Kidney epithelial cell (primary cell): ENCODE measurements at regions not wholly inside any gene's neighbourhood (a gene's known extent, or its start where the extent isn't known, plus 50 kb on each side); places are given as distances from the start of the nearest gene placed in this dataset.

Experiments used
- DNase-seq: peaks from one replicate; pipeline ENCODE4 v3.0.0-alpha.2; 2010; ENCODE audit warnings: low read depth
- H3K27me3 ChIP-seq: 2 replicates; pipeline ENCODE4 v1.6.0; 2011; ENCODE audit warnings: low read length; ENCODE audit not compliant: control insufficient read depth, insufficient read depth
- H3K36me3 ChIP-seq: 2 replicates; pipeline ENCODE4 v1.5.1; 2011; ENCODE audit warnings: low read length; ENCODE audit not compliant: control insufficient read depth, insufficient read depth
- H3K4me3 ChIP-seq: 2 replicates; pipeline ENCODE4 v1.5.1; 2011; ENCODE audit warnings: low read depth, mild to moderate bottlenecking, control low read depth, low read length
- CTCF ChIP-seq: IDR thresholded peaks from 2 replicates; pipeline ENCODE4 v1.5.1; 2011; ENCODE audit warnings: mild to moderate bottlenecking, moderate library complexity, low read length, control low read depth, inconsistent platforms; ENCODE audit not compliant: insufficient read depth, poor library complexity, severe bottlenecking

- H3K27me3 ChIP-seq, result no peaks in the 10 kb centered on the region
- H3K36me3 ChIP-seq, result no peaks in the 10 kb centered on the region
- no peak overlapping the region for H3K4me3 ChIP-seq
- DNase-seq, result no peak
- TF ChIP-seq CTCF, result no peak
These were observed 76.7 kb upstream of the TMC3 start for GRCh38 chr15:81450721-81451120.

DNA sequence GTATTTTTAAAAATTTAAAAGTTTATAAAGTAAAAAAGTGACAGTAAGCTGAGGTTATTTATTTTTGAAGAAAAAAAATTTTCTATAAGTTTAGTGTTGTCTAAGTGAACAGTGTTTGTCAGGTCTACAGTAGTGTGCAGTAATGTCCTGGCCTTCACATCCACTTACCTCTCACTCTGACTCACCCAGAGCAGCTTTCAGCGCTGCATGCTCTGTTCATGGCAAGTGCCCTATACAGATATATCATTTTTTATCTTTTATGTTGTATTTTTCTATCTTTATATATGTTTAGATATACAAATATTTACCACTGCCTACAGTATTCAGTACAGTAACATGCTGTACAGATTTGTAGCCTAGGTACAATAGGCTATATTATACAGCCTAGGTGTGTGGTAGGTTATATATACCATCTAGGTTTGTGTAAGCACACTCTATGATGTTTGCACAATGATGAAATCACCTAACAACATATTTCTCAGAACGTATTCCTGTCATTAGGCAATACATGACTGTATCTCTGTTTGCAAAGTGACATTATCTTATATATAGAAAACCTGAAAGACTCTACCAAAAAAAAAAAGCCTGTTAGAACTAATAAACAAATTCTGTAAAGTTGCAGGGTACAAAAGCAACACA is 75.9 kb upstream of the TMC3 start:
- no peaks in the 10 kb centered on the region for H3K36me3 ChIP-seq
- H3K27me3 ChIP-seq, result no peaks in the 10 kb centered on the region
- no peak for DNase-seq
- H3K4me3 ChIP-seq, result no peak overlapping the region
- no peak for TF ChIP-seq CTCF

DNA sequence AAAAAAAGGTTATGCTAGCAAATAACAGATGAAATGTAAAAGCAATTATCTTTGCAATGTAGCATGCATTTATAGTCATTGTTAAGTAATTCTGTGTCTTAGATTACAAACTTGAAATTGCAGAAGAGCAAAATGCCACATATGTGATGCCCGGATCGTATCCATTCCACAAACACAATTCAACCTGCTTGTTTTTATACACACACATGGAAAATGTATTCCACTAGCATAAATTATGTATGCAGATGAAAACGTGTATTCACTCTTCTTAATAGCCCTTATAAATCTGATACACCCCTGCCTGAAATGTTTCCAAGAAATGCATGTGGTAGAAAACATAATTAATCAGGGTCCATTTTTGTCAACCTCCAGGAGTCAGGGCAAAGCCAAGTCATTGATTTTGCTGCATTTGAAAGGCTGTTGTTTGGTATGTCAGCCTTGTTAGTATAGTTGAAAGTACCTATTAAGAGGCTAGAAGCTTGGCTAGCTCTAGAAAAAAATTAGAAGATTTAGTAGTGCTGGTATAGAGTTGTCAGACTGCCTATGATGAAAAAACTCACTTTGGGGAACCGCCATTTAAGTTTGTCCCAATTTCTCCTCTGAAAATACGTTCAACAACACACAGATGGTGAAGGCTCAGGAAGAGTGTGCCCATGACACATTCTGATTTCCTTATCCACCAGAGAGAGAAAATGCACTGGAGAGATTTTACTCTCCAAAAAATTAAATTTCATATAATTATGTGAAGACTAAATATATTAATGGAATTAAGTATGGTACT is 69.2 kb upstream of the TMC3 start:
- Histone ChIP-seq H3K4me3 (no peak overlapping the region), H3K27me3 (no peaks in the 10 kb centered on the region), H3K36me3 (no peaks in the 10 kb centered on the region)
- no peak for DNase-seq
- no peak for TF ChIP-seq CTCF

- TF ChIP-seq CTCF, result no peak
These were observed 68.4 kb upstream of the TMC3 start for GRCh38 chr15:81442454-81442853.

GRCh38 chr15:81434851-81435250 is 60.8 kb upstream of the TMC3 start:
- Histone ChIP-seq H3K4me3 (no peak overlapping the region), H3K27me3 (no peaks in the 10 kb centered on the region), H3K36me3 (no peaks in the 10 kb centered on the region)
- no peak for DNase-seq
- TF ChIP-seq CTCF, result no peak

More at GRCh38 chr15:81442454-81442853, 68.4 kb upstream of the TMC3 start:
- DNase-seq, result no peak
- H3K27me3 ChIP-seq, result no peaks in the 10 kb centered on the region
- H3K4me3 ChIP-seq, result no peak overlapping the region
- H3K36me3 ChIP-seq, result no peaks in the 10 kb centered on the region

- Histone ChIP-seq H3K27me3 (no peaks in the 10 kb centered on the region), H3K4me3 (no peak overlapping the region), H3K36me3 (no peaks in the 10 kb centered on the region)
- TF ChIP-seq CTCF, result no peak
- DNase-seq, result no peak
These were observed 59.4 kb upstream of the TMC3 start for GRCh38 chr15:81433462-81433861.
